CD1c-positive myeloid dendritic cell (primary cell): ENCODE measurements at regions not wholly inside any gene's neighbourhood (a gene's known extent, or its start where the extent isn't known, plus 50 kb on each side); places are given as distances from the start of the nearest gene placed in this dataset.
"Not testable (repeated sequence)": the region's sequence is repeated elsewhere in the genome, so short reads cannot be mapped to it uniquely, and the experiment has no call there.

ENCODE experiments used
- DNase-seq: peaks from one replicate; pipeline ENCODE4 v3.0.0-alpha.2; 2016; ENCODE audit errors: extremely low spot score

DNA sequence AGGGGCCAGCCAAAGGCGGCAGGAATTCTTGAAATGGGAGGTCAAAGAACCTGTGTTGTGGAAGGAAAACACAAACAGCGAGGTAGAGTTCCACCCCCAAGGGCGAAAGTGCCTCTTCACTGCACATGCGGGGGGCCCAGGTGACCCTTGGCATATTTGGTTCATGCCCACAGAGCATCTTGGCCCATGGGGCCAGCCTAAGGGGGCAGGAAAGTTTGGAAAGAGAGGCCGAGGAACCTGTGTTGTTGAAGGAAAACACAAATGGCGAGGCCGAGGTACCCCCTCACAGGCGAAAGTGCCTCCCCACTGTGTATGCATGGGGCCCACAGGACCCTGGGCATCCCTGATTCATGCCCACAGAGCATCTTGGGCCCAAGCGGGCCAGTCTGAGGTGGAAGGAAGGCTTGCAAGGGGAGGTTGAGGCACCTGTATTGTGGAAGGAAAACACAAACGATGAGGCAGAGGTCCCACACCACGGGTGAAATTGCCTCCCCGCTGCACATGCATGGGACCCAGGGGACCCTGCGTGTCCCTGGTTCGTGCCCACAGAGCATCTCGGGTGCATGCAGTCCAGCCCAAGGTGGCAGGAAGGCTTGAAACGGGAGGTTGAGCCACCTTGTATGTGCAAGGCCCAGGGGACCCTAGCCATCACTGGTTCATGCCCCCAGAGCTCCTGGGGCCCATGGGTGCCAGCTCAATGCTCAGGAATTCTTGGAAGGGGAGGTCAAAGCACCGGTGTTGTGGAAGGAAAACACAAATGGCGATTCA, 384.1 kb downstream of the ALG10 start:
- no peak for DNase-seq

DNA sequence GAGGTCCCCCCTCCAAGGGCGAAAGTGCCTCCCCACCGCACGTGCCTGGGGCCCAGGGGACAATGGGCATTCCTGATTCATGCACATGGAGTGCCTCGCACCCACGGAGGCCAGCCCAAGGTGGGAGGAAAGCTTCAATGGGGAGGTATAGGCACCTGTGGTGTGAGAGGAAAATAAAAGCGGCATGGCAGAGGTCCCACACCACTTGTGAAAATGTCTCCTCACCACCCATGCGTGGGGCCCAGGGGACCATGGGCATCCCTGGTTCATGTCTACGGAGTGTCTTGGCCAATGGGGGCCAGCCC, 384.7 kb downstream of the ALG10 start:
- DNase-seq: no peak

DNA sequence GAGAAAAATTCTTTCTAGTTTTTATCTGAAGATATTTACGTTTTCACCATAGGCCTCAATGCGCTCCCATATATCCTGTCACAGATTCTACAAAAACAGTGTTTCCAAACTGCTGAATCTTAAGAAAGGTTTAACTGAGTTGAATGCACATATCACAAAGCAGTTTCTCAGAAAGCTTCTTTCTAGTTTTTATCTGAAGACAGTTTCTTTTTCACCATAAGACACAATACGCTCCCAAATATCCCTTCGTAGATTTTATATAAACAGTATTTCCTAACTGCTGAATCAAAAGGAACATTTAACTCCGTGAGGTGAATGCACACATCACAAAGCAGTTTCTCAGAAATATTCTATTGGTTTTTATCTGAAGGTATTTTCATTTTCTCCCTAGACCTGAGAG, 385.5 kb downstream of the ALG10 start:
- no peak for DNase-seq

DNA sequence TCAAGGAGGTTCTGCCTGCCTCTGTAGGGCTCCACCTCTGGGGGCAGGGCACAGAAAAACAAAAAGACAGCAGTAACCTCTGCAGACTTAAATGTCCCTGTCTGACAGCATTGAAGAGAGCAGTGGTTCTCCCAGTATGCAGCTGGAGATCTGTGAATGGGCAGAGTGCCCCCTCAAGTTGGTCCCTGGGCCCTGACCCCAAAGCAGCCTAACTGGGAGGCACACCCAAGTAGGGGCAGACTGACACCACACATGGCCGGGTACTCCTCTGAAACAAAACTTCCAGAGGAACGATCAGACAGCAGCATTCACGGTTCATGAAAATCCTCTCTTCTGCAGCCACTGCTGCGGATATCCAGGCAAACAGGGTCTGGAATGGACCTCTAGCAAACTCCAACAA, 409.2 kb downstream of the ALG10 start:
- DNase-seq: not testable (repeated sequence)
